ENCODE measurements at regions not wholly inside any gene's neighbourhood (a gene's known extent, or its start where the extent isn't known, plus 50 kb on each side); places are given as distances from the start of the nearest gene placed in this dataset.

- Mint-ChIP-seq H3K4me3 (no peak overlapping the region), H3K27me3 (no peaks in the 10 kb centered on the region), H3K4me1 (peaks cover 85% of the 10 kb centered on the region), H3K9me3 (no peaks in the 10 kb centered on the region), H3K36me3 (ENCODE audit: low read depth) (peaks cover 40% of the 10 kb centered on the region), H3K27ac (no peak overlapping the region)
- ATAC-seq = no peak
- DNase-seq = no peak
Observed at GRCh38 chr1:21340230-21340945, 50.1 kb upstream of the ECE1 start.
